GM11168 (cell line): ENCODE measurements at regions not wholly inside any gene's neighbourhood (a gene's known extent, or its start where the extent isn't known, plus 50 kb on each side); places are given as distances from the start of the nearest gene placed in this dataset.

Experiments used
- in situ Hi-C: fragments of 300-500 bp; cut with MboI; formaldehyde crosslinking; loops from one replicate; pipeline ENCODE4 v1.12.0; 2022; ENCODE audit warnings: low sequenced_read_pairs; ENCODE audit not compliant: unreplicated experiment

- in situ Hi-C loops = no loop called here
These were observed 195.9 kb upstream of the PARP11 start for GRCh38 chr12:4068981-4069669.

- in situ Hi-C loops = no loop called here
These were observed 190.8 kb upstream of the PARP11 start for GRCh38 chr12:4064008-4064407.

DNA sequence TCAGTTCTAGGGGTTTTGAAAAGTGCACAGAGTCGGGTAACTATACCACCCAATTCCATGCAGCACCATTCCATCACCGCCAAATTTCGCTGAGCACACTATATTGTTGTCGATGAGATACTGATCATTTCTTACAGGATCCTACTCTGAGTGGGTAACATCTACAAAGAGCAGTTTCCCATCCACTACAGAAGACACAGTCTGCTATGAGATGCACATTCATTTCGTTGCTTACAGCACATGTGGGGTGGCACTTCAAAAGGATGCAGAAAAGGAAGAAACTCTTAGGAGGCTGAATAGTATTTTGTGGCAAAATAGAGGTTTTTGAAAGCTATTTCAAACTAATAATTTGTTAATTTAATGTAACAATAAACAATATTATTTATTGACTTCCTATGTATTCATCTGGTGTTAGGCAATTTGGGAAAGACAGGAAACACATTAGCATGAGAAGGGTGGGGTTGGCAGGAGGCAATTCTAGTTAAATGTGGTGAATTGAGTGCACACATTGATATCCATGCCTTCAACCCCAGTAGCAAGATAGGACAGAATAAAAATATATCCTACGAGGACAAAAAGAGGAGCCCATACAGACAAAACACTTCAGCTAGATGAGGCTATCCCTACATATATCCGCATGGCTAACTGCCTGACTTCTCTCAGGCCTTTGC is 186.8 kb upstream of the PARP11 start:
- in situ Hi-C loops = no loop called here

GRCh38 chr12:4056910-4057845 is 184.0 kb upstream of the PARP11 start:
- in situ Hi-C loops = no loop called here

GRCh38 chr12:4054630-4055029 is 181.4 kb upstream of the PARP11 start:
- in situ Hi-C loops = no loop called here

DNA sequence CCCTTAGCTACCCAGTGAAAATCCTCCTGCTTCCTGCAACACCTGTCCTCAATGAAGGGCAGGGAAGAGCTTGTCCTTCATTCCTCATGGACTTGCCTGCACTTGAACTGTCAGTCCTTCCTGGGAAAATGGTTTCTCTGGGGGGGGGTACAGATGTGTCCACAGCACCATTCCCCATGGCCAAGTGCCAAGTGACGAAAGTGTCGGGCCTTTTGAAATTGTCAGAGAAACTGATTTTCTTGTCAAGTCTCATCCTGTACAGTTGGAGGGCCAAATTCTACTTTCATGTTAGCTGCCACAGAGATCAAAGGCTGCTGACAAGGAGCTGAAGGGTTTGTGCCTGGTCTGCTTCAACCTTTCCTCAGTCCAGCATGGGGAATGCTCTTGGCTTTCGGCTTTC is 179.5 kb upstream of the PARP11 start:
- in situ Hi-C loops = no loop called here

DNA sequence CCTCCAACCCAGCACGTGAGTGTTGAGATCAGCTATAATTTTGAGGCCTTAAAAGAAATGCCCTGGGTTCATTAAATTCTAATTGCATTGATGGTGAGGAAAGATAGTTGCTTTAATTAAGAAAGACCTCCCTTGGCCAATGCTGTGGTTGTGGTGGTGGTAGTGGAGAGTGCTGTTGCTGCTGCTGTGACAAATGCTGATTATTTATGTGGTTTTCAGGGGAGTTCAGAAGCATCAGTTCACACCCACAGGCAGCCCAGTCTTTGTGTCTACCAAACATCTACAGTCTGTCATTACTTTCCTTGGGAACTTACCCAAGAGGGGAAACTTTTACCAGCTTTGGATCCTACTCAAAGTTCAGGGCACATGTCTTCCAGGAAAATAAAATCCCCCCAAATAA is 178.4 kb upstream of the PARP11 start:
- in situ Hi-C loops = no loop called here

GRCh38 chr12:4050340-4050739 is 177.1 kb upstream of the PARP11 start:
- in situ Hi-C loops = no loop called here

GRCh38 chr12:4049298-4050080 is 176.3 kb upstream of the PARP11 start:
- in situ Hi-C loops = no loop called here

DNA sequence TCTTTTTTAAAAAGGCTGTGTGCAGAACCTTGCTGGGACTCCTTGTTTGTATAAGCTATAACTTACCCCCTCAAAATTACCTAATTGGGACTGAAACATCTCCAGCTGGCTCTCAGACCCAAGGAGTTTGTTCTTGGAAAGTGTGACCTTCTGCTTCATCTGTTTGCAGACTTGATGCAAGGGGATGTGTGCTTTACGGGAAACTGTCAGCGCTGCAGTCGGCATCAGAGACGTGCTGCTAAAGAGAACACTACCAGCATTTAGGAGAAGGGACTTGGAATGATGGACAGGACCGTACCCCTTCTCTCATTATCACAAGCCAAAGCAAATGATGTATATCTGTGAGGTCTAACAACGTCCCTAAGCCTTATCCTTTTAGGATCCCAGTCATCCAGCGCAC is 174.2 kb upstream of the PARP11 start:
- in situ Hi-C loops = no loop called here

- in situ Hi-C loops = no loop called here
These were observed 173.3 kb upstream of the PARP11 start for GRCh38 chr12:4046495-4046840.

DNA sequence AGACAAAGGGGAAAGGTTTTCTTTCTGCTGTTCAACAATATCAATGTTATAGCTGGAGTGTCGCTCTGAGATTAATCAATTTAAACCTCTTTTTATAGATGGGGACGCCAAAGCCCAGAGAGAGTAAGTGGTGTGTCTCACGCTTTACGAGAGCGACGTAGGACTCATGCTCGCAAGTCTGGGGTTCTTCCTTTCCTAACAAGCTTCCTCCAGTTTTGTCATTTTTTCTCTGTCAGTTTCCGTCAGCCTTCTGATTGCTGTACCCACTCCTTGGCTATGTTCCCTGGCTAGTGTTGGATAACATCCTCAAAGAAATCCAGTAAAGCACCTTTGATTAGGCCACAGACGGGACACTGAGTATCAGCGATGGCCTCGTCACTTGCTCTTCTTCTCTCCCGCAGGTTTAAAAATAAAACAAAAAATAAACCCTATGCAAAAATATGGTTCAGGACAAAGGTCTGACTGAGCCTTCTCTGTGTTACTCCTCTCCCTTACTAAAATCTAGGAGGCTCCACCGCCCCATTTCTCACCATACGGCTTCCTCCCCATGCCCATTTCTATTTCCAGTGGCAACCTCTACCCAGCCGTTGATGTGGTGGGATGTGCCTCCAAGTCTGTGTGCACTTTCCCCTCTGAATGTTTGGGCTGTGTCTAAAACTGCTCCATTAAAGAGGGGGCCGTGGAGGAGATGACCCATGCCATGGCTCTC is 172.7 kb upstream of the PARP11 start:
- in situ Hi-C loops = no loop called here

- in situ Hi-C loops = no loop called here
These were observed 171.8 kb upstream of the PARP11 start for GRCh38 chr12:4044736-4045730.

- in situ Hi-C loops = no loop called here
These were observed 170.9 kb upstream of the PARP11 start for GRCh38 chr12:4044101-4044500.

DNA sequence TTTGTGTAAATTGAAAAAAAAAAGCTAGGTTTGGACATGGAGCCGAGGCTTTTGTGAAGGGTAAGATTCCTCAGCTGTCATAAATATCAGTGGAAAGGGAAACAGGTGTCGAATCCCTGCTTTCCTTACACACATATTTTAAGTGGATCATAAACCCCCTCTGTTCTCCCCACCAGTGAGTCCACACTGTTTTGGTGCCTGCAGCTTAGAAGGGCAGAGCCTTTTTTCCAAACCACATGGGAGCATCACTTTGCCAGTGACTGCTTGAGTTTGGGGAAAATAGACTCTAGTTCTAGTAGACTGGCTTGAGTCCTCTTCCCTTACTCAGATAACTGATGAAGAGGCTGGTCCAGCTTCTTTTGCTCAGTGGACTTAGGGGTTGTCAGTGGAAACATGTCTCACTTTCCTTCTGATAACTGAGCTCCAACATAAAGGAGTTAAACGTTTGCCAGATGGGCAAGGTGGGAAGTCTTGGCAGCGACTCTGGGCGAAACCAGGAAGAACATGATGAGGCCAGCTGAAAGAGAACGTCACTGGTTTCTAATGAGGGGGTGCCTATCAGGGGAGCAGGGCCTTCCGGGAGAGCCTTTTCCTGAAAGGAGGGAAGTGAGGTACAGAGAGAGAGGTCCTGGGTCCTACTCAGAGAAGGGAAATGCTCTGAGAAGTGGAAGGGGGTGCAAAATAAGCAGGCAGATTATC is 168.1 kb upstream of the PARP11 start:
- in situ Hi-C loops = no loop called here

DNA sequence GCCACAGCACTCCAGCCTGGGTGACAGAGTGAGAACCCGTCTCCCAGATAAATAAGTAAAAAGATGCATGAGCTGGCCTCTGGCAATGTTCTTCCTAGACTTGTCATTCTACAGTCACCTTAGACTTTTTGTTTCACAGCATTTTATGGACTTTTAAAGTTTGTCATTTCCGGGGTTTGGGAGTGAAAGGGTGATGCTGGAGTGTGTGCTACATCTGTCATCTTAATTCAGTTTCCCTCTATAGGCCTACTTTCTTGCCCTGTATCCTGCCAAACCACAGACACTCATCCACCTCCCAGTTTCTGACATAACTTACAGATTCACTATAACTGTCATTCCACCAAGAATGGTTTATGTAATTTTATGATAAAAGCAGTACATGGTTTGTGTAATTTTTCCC is 166.7 kb upstream of the PARP11 start:
- in situ Hi-C loops = no loop called here

DNA sequence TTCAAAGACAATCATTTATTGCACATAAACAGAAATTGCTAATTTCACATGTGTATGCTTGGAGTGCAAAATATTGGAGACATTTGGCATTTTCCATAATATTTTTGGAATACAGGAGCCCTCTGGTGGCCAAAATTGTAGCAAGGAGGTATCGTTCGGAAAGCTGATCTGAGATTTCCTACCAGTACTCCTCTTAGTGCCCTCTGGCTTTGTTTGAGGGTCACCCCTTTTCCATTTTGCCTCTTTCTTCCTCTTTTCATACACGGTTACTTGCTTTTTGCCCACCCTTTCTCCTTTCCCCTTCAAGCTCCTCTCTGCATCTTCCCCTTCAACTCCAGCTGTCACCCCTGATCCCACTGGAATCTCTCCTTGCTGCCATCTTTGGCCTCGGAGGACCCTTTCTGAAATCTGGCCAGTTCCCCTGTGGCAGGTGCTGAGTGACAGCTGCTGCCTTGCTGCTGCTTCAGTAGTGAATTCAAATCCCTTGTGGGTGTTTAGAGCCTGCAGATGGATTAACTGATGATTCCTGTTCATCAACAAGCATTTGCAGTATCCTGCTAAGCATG is 164.6 kb upstream of the PARP11 start:
- in situ Hi-C loops = no loop called here
